ENCODE measurements at regions not wholly inside any gene's neighbourhood (a gene's known extent, or its start where the extent isn't known, plus 50 kb on each side); places are given as distances from the start of the nearest gene placed in this dataset.

- no peak for TF ChIP-seq CTCF (conservative IDR thresholded peaks at IDR 0.05 in 1 of 2, IDR thresholded peaks at IDR 0.05 in 1 of 2; ENCODE audit: extremely low read depth in 1 of 2, insufficient read depth in 1 of 2, low read depth in 1 of 2, low read length in 2 of 2)
- TF ChIP-seq EZH2 (IDR thresholded peaks at IDR 0.05; ENCODE audit: borderline replicate concordance, low read length) = no peak
Measured at GRCh38 chr1:223456747-223457146, 63.5 kb downstream of the CCDC185 start.

Measured in mammary epithelial cell (primary cell).